HepG2 (cell line): ENCODE measurements at regions not wholly inside any gene's neighbourhood (a gene's known extent, or its start where the extent isn't known, plus 50 kb on each side); places are given as distances from the start of the nearest gene placed in this dataset.

Source experiments
- ATAC-seq: fragments of 200-7000 bp; cut with Tn5 transposase; 3 replicates; pipeline ENCODE4 v1.9.1; 2020; ENCODE audit warnings: mild to moderate bottlenecking, moderate library complexity
- BruUV-seq: library from RNA; stranded (reverse); fragments of 400-500 nt; replicated peaks from 2 replicates; lab custom pipeline; 2021; lab: Mats Ljungman, UMichigan
- CTCF ChIA-PET: fragments of 300-600 bp; formaldehyde crosslinking; extraction: SDS; loops from one replicate; lab custom pipeline; 2021; ENCODE audit warnings: low total read pairs, inconsistent platforms, low intra/inter-chr PET ratio; lab: Yijun Ruan, JAX
- POLR2A ChIA-PET: fragments of 350-600 bp; sonication (Branson Sonifier 250); formaldehyde crosslinking; loops from one replicate; lab custom pipeline; 2020; ENCODE audit warnings: antibody characterized with exemption, inconsistent platforms; lab: Yijun Ruan, JAX
- DNase-seq: peaks from one replicate; pipeline ENCODE4 v3.0.0-alpha.2; 2015; ENCODE audit warnings: low spot score
- FAIRE-seq: peaks from 3 replicates; lab custom pipeline; 2011; peaks lifted over from hg19 to GRCh38; lab: Jason Lieb, UNC
- H2AFZ ChIP-seq: one replicate; pipeline ENCODE4 v1.6.1; 2011; ENCODE audit warnings: low read length, inconsistent platforms
- H3K27ac ChIP-seq: fragments of 300-600 bp; 3 replicates; pipeline ENCODE4 v1.8.0; 2011; ENCODE audit warnings: mixed run types, mild to moderate bottlenecking, mixed read lengths, low read length, inconsistent platforms; ENCODE audit not compliant: insufficient read depth; ENCODE audit errors: extremely low read length
- H3K27me3 ChIP-seq, 2 experiments: fragments of 200-600 bp in 1 of 2; 2 replicates in 1 of 2; 3 replicates in 1 of 2; pipeline versions ENCODE4 v1.6.0 to v1.8.0; 2011; ENCODE audit warnings: low read length in 2 of 2, mild to moderate bottlenecking in 2 of 2, moderate library complexity in 2 of 2, inconsistent platforms in 1 of 2; ENCODE audit not compliant: insufficient read depth in 2 of 2, control insufficient read depth in 1 of 2
- H3K36me3 ChIP-seq, 2 experiments: fragments of 200-600 bp in 1 of 2; replicated peaks in 1 of 2; 2 replicates in 1 of 2; 3 replicates in 1 of 2; pipeline versions ENCODE4 v1.5.1 to v1.8.0; 2011; ENCODE audit warnings: low read length in 2 of 2, inconsistent platforms in 1 of 2; ENCODE audit not compliant: insufficient read depth in 2 of 2, control insufficient read depth in 1 of 2
- H3K4me1 ChIP-seq: 2 replicates; pipeline ENCODE4 v1.5.1; 2012; ENCODE audit warnings: low read length, inconsistent platforms; ENCODE audit not compliant: insufficient read depth
- H3K4me2 ChIP-seq: 2 replicates; pipeline ENCODE4 v1.6.0; 2011; ENCODE audit warnings: low read depth, low read length, inconsistent platforms
- H3K4me3 ChIP-seq, 3 experiments: fragments of 200-600 bp in 1 of 3; sonication (generic), shearing (Covaris generic) in 1 of 3; replicated peaks in 1 of 3; 2 replicates each; pipeline ENCODE4 v1.5.1; 2011 to 2016; ENCODE audit warnings: low read length in 3 of 3, inconsistent platforms in 2 of 3, low read depth in 2 of 3, mild to moderate bottlenecking in 2 of 3, control low read depth in 1 of 3, mixed read lengths in 1 of 3; ENCODE audit not compliant: insufficient read depth in 1 of 3
- H3K79me2 ChIP-seq: one replicate; pipeline ENCODE4 v1.6.1; 2011; ENCODE audit warnings: low read length, inconsistent platforms; ENCODE audit not compliant: insufficient read depth
- H3K9ac ChIP-seq: 2 replicates; pipeline ENCODE4 v1.6.0; 2011; ENCODE audit warnings: mild to moderate bottlenecking, low read depth, low read length, inconsistent platforms; ENCODE audit not compliant: insufficient read depth
- H3K9me3 ChIP-seq: 2 replicates; pipeline ENCODE4 v1.5.1; 2012; ENCODE audit warnings: mild to moderate bottlenecking, low read length
- H4K20me1 ChIP-seq: 2 replicates; pipeline ENCODE4 v1.6.0; 2011; ENCODE audit warnings: inconsistent platforms, mild to moderate bottlenecking, low read length, moderate library complexity; ENCODE audit not compliant: insufficient read depth
- AKAP8 ChIP-seq: sonication (generic); formaldehyde crosslinking; IDR thresholded peaks from 2 replicates; pipeline ENCODE4 v1.5.1; 2020; ENCODE audit warnings: mild to moderate bottlenecking, missing genetic modification reagents
- HIC2 ChIP-seq: sonication (generic); formaldehyde crosslinking; IDR thresholded peaks from 2 replicates; pipeline ENCODE4 v1.9.0; 2022; ENCODE audit warnings: low read depth, missing genetic modification reagents
- HNRNPLL ChIP-seq: fragments of 200-400 bp; formaldehyde crosslinking; IDR thresholded peaks from 2 replicates; pipeline ENCODE4 v1.6.1; 2017; ENCODE audit warnings: mild to moderate bottlenecking, low read depth, low read length; ENCODE audit not compliant: poor library complexity, severe bottlenecking
- KDM2A ChIP-seq: sonication (generic); formaldehyde crosslinking; IDR thresholded peaks from 2 replicates; pipeline ENCODE4 v1.4.0; 2020; ENCODE audit warnings: low read depth, missing genetic modification reagents, borderline replicate concordance
- MAFG ChIP-seq: sonication (generic); formaldehyde crosslinking; IDR thresholded peaks from 2 replicates; pipeline ENCODE4 v1.5.1; 2020; ENCODE audit warnings: mild to moderate bottlenecking, missing genetic modification reagents
- U2AF2 ChIP-seq: fragments of 200-400 bp; formaldehyde crosslinking; IDR thresholded peaks from 2 replicates; pipeline ENCODE4 v1.6.1; 2017; ENCODE audit warnings: low read depth, mild to moderate bottlenecking, low read length
- UBTF ChIP-seq: sonication (generic); formaldehyde crosslinking; IDR thresholded peaks from 2 replicates; pipeline ENCODE4 v1.4.0; 2020; ENCODE audit warnings: mild to moderate bottlenecking, missing genetic modification reagents
- XBP1 ChIP-seq: sonication (generic); formaldehyde crosslinking; IDR thresholded peaks from 2 replicates; pipeline ENCODE4 v1.5.0; 2020; ENCODE audit warnings: missing genetic modification reagents
- ZBTB1 ChIP-seq: sonication (generic); formaldehyde crosslinking; IDR thresholded peaks from 2 replicates; pipeline ENCODE4 v1.4.0; 2020; ENCODE audit warnings: missing genetic modification reagents, borderline replicate concordance
- ZNF225 ChIP-seq: sonication (generic); formaldehyde crosslinking; IDR thresholded peaks from 2 replicates; pipeline ENCODE4 v1.4.0; 2020; ENCODE audit warnings: mild to moderate bottlenecking, missing genetic modification reagents
- ZNF234 ChIP-seq: sonication (generic); formaldehyde crosslinking; conservative IDR thresholded peaks from 2 replicates; pipeline ENCODE4 v1.5.1; 2020; ENCODE audit warnings: mild to moderate bottlenecking, missing genetic modification reagents
- ZNF552 ChIP-seq: sonication (generic); formaldehyde crosslinking; IDR thresholded peaks from 2 replicates; pipeline ENCODE4 v1.9.0; 2022; ENCODE audit warnings: missing genetic modification reagents, mild to moderate bottlenecking, borderline replicate concordance
- ZNF766 ChIP-seq: sonication (generic); formaldehyde crosslinking; IDR thresholded peaks from 2 replicates; pipeline ENCODE4 v1.5.0; 2020; ENCODE audit warnings: missing genetic modification reagents, borderline replicate concordance
- ZNF776 ChIP-seq: sonication (generic); formaldehyde crosslinking; IDR thresholded peaks from 2 replicates; pipeline ENCODE4 v1.4.0; 2020; ENCODE audit warnings: mild to moderate bottlenecking, missing genetic modification reagents
- ZNF792 ChIP-seq: IDR thresholded peaks from 2 replicates; pipeline ENCODE4 v1.6.1; 2016
- ZNF841 ChIP-seq: sonication (generic); formaldehyde crosslinking; IDR thresholded peaks from 2 replicates; pipeline ENCODE4 v1.8.1; 2023; ENCODE audit warnings: missing genetic modification reagents, borderline replicate concordance
- WGBS: methylation state at CpG from one replicate; pipeline ENCODE4 v1.1.6; 2017; ENCODE audit warnings: low lambda C conversion rate; 5-methylcytosine and 5-hydroxymethylcytosine counted together
- in situ Hi-C: cut with HindIII; loops from 2 replicates; pipeline ENCODE4 v1.10.0; 2017; ENCODE audit warnings: low pct_unique_long_range_greater_than_20kb; ENCODE audit not compliant: extremely low pct_ligation_motif_present
- intact Hi-C: fragments of 100-400 bp; cut with micrococcal nuclease; formaldehyde crosslinking; loops from one replicate; pipeline ENCODE4 v1.10.0; 2022; ENCODE audit not compliant: unreplicated experiment

- TF ChIP-seq KDM2A (CRISPR knock-in tag) (no peak), ZNF792 (CRISPR knock-in tag) (no peak), HIC2 (no peak)
These were observed 157.3 kb upstream of the UBE2E1 start (continued) for GRCh38 chr3:23648326-23648995.

- intact Hi-C loops (no loop called here), in situ Hi-C loops (no loop called here)
- CTCF ChIA-PET: no interaction called here
- Histone ChIP-seq H3K79me2 (no peaks in the 10 kb centered on the region), H3K4me1 (no peaks in the 10 kb centered on the region), H4K20me1 (no peaks in the 10 kb centered on the region), H3K4me3 (no peak overlapping the region), H2AFZ (no peak overlapping the region), H3K9ac (no peak overlapping the region), H3K36me3 (no peaks in the 10 kb centered on the region), H3K4me2 (no peak overlapping the region), H3K27ac (no peak overlapping the region), H3K9me3 (no peaks in the 10 kb centered on the region), H3K27me3 (peaks cover 0 to 3% of the 10 kb centered on the region in 2 experiments; a peak in 2 of 5 replicates)
- WGBS: 2% methylated on average over 4 of the region's 4 CpGs
- ATAC-seq (no peak), DNase-seq (no peak), FAIRE-seq (no peak)
- no TSS peak for BruUV-seq
- no peak for TF ChIP-seq ZNF766 (CRISPR knock-in tag)
- no peak for TF ChIP-seq ZNF776 (CRISPR knock-in tag)
- TF ChIP-seq ZNF225: no peak
- no peak for TF ChIP-seq XBP1 (CRISPR knock-in tag)
- TF ChIP-seq UBTF: no peak
- no peak for TF ChIP-seq ZNF234 (CRISPR knock-in tag)
- no peak for TF ChIP-seq MAFG (CRISPR knock-in tag)
- TF ChIP-seq ZNF841 (CRISPR knock-in tag): no peak
- no peak for TF ChIP-seq U2AF2
- TF ChIP-seq ZNF552 (CRISPR knock-in tag): no peak
- TF ChIP-seq AKAP8 (CRISPR knock-in tag): no peak
- no peak for TF ChIP-seq HNRNPLL
- TF ChIP-seq ZBTB1 (CRISPR knock-in tag): no peak
- POLR2A ChIA-PET: no interaction called here
These were observed 156.8 kb upstream of the UBE2E1 start for GRCh38 chr3:23648996-23649395.
